NCI-H2081 (cell line): ENCODE measurements at regions not wholly inside any gene's neighbourhood (a gene's known extent, or its start where the extent isn't known, plus 50 kb on each side); places are given as distances from the start of the nearest gene placed in this dataset.
"Not testable (repeated sequence)": the region's sequence is repeated elsewhere in the genome, so short reads cannot be mapped to it uniquely, and the experiment has no call there.

Source experiments
- DNase-seq, 2 experiments: peaks; one replicate each; lab custom pipeline; 2025; lab: John Stamatoyannopoulos, UW

DNA sequence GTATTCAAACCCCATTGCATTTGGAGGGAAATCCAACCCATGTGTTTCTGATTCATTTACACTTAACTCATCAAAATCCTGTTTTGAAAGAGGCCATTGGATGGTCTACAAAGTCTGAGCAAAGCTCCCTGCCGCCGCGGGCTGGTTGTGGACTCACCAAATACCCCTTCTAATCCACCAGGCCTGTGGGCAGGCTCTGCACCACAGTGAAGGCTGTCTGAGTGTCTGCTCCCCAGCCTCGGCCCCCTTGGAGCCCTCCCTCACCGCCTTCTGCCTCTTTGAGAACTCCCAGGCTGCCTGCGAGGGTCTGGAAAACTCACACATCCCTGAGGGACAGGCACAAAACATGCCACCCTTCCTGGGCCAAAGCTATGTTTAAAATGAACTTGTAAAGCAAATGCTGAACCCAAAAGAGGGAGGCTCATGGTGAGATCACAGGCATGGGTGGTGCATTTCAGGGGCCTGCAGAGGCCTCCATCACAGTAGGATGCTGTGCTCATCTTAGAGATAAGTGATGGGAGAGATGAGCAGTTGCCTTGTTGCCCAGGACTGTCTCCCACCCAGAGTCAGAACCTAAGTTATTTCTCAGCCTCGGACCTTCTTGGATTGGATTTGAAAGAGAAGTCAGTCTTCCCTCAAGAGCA, 225.0 kb downstream of the CYP26B1 start:
- DNase-seq: no peak

GRCh38 chr2:71922091-71922490, 225.6 kb downstream of the CYP26B1 start:
- DNase-seq: no peak

GRCh38 chr2:71920819-71921218, 226.8 kb downstream of the CYP26B1 start:
- DNase-seq: not testable (repeated sequence)

DNA sequence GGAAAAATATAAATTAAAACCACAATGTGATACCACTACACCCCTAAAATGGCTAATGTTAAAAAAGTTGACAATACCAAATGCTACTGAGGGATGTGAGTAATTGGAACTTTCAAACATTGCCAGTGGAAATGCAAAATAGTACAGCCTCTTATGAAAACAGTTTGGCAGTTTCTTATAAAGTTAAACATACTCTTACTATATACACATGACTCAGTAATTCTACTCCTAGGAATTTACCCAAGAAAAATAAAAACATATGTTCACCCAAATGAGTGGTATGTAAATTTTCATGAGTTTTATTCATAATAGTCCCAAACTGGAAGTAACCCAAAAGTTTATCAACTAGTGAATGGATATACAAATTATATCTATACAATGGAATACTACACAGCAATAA, 228.0 kb downstream of the CYP26B1 start:
- no peak for DNase-seq

DNA sequence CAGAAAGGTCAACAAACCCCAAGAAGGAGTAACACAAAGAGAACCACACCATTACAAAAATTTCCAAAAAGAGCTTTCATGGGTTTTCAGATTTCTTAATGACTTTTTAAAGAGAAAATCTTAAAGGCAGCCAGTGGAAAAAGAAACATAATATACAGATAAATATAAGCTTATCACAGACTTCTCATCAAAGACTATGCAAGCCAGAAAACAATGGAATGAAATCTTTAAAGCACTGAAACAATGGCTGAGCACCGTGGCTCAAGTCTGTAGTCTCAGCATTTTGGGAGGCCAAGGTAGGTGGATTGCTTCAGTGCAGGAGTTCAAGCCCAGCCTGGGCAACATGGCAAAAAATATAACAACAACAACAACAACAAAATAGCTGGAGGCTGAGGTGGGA, 237.4 kb downstream of the CYP26B1 start:
- DNase-seq: no peak

- no peak for DNase-seq
Measured at GRCh38 chr2:71908798-71909197, 238.9 kb downstream of the CYP26B1 start.

- DNase-seq: no peak
Measured at GRCh38 chr2:71907503-71907902, 240.2 kb downstream of the CYP26B1 start.

GRCh38 chr2:71906357-71906973, 241.2 kb downstream of the CYP26B1 start:
- no peak for DNase-seq

GRCh38 chr2:71905205-71905604, 242.5 kb downstream of the CYP26B1 start:
- no peak for DNase-seq

GRCh38 chr2:71903841-71904240, 243.8 kb downstream of the CYP26B1 start:
- no peak for DNase-seq

- DNase-seq: no peak
Measured at GRCh38 chr2:71901466-71901865, 246.2 kb downstream of the CYP26B1 start.

DNA sequence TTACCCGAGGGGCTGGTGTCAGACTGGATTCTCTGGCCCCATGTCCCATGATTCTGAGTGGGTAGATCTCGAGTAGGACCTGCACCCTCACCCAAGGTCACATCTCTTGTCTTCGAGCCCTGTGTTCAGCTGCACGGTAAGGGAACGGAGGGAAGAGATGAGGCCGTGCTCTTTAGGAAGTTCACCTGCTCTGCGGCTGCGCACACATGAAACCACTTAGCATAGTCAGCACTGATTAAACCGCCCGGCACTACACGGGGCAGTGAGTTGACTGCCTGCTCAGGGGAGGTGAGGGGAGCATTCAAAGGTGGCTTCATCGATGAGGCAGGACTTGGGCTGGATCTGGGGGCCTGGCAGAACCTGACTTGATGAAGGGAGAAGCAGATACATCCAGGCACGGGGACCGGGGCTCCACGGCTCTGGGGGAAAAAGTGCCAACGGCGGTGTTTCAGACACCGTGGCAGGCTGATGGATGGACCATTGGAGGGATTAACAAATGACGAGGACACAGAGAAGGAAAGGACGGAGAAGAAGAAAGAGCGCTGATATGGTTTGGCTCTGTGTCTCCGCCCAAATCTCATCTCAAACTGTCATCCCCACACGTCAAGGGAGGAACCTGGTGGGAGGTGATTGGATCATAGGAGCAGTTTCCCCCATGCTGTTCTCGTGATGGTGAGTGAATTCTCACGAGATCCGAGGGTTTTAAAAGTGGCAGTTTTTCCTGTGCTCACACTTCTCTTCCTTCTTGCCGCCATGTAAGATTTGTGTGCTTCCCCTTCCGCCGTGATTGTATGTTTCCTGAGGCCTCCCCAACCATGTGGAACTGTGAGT, 248.6 kb downstream of the CYP26B1 start:
- DNase-seq: no peak

GRCh38 chr2:71898375-71898774, 249.3 kb downstream of the CYP26B1 start:
- no peak for DNase-seq

DNA sequence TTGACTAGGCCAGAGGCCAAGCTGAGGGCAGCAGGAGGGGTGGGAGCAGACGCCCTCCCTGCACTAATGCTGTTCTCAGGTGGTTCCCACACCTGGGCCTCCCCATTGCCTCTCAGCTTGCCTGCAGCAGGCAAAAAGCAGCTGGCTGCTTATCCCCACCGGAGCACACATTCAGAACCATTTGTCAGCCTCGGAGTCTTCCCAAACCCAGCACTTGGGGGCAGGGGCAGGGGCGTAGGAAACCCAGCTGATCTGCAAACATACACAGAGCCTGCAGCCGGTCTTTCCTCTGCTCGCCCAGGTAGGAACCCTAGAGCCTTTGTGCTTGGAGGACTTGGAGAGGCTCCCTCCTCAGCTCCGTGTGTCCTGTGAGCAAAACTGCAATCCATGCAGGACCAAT, 249.8 kb downstream of the CYP26B1 start:
- DNase-seq: no peak

DNA sequence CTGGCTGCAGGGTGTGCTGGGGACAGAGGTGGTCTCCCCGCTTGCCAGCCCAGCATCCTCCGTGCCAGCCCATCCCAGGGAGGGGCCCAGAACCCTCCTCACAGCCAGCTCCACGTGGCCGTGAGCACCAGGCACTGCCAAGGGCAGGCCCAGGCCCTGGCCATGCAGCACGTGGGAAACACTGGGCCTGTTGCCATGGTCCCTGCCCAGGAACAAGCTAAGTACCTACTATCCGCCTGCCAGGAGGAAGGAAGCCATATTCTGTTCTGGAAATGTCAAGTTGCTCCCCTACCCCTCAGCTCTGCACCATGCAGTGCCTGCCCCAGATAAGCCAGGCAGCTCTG, 250.6 kb downstream of the CYP26B1 start:
- no peak for DNase-seq

DNA sequence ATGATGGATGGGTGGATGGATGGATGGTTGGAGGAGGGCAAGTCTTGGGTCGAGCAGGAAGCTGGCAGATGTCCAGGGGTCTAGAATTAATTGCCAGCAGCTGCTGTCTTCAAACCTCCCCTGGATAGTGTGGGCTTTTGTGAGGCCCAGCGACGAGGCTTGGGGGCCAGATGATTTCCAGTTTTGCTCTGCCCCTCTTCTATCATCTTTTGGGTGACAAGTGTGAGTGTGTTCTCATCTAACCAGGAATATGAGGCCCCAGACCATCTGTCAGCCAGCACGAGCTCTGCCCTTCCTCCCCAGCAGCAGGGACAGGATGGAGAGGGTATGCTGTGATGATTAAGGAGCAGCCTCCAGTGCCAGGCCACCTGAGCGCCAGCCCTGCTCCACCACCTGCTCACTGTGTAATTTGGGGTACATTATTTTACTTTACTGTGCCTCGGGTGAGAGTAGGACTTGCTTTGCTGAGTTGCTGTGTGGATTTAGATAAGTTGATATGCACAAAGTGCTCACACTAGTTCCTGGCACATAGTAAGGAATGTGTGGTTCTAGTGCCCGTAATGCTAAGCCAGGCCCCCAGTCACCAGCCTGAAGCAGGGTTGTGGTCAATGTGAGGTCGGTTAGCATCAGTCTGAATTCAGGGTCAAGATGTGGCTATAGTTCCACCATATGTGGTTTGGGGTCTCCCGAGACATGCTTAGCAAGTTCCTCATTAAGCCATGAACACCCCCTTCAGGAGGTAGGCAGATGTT, 251.1 kb downstream of the CYP26B1 start:
- no peak for DNase-seq

DNA sequence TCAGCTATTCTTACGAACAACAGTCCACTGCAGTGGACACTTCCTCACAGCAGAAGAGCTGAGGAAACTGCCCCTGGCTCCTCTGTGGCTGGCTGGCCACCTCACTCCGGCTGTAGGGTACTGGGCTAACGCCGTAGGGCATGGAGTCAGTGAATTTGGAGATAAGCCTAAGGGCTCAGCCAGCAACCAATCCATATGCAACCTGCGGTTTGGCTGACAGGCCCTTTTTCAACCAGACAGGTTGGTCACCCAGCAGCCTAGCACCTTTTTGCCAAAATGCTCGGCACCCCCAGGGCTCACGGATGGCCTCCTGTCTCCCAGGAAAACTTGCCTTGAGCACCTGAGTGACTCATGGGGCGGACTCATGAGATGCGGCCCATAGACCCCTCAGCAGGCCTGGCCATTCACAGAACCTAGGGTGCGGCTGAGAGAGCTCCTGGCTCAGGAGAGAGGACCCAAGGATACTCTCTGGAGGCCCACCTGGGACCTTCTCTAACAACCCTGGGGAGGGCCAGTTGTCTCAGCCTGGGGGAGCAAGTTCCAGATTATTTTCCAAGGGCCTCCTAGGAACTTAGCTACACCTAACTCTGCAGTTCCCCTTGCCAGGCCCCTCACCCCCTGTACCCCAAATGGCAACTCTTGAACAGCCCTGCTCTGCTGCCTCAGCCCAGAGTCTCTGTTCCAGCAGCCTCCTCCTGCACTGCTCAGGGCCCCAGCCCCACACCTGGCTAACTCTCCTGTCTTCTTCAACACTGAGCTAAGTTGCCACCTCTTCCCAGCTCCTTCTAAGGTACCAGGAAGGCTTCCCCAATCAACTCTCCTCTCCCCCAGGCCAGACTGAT, 252.1 kb downstream of the CYP26B1 start:
- no peak for DNase-seq

DNA sequence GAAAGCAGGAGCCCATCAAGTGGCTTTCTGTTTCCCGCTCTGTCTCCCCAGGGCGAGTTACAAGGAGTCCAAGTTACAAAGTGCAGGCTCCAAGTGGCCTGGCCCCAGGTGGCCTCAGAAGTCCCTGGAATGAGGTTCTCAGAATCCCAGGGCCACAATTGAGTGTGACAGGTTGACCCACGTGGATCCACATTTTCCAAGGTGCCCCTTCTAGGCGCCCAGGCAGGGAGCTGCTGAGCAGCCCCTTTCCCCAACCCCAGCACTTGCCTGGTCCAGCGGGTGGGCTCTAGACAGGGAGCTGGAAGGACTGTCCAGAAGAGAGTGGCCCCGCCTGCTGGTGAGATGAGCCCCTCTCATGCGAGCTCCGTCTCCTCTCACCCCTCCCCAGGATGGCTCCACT, 253.4 kb downstream of the CYP26B1 start:
- DNase-seq: no peak

GRCh38 chr2:71893646-71894045, 254.0 kb downstream of the CYP26B1 start:
- no peak for DNase-seq

DNA sequence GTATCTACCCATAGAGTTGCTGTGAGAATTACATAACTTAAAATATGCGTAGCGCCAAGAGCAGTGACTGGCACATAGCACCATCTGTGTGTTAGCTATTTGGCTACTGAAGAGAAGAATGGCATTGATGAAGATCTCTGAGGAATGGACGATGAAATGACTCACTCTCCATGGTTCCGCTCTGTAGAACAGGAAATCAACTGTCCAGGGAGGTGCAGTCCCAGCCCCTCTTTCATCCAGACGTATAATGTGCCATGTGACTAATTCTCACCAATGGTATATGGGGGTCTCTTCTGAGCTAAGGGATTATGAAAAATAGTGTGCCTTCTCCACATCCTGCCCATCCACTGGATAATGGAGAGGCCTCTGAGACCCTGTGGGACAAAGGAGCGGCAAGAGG, 254.8 kb downstream of the CYP26B1 start:
- DNase-seq: no peak

DNA sequence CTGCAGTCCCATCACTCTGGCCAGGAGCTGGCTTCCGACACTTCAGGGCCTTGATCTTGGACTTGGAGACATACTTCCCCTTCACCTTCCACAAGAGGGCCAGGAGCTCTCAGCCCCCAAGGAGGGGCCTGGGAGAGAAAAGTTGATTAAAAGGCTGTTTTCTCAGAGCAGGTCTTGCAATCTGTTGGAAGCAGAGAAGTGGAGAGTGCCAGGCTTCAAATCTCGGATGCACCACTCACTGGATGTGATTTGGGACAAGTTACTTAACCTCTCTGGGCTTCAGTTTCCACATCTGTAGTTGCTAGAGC, 255.3 kb downstream of the CYP26B1 start:
- DNase-seq: no peak
